ENCODE measurements at regions not wholly inside any gene's neighbourhood (a gene's known extent, or its start where the extent isn't known, plus 50 kb on each side); places are given as distances from the start of the nearest gene placed in this dataset.
"Not testable (repeated sequence)": the region's sequence is repeated elsewhere in the genome, so short reads cannot be mapped to it uniquely, and the experiment has no call there.

GRCh38 chr15:44846156-44846555 is 109.8 kb downstream of the TRIM69 start:
- intact Hi-C loops (cut with micrococcal nuclease); H3K4me1 ChIP-seq (ENCODE audit: insufficient read depth, low read length); H3F3A ChIP-seq (ENCODE audit: low read length, unreplicated experiment); H2AFZ ChIP-seq (ENCODE audit: low read length); H3K27me3 ChIP-seq (ENCODE audit: low read length); BruUV-seq (replicated peaks); H3K9me3 ChIP-seq (ENCODE audit: low read length); H3K4me2 ChIP-seq (ENCODE audit: low read length); H3K27ac ChIP-seq (ENCODE audit: low read length); H4K20me1 ChIP-seq (ENCODE audit: low read length); H3K79me2 ChIP-seq (ENCODE audit: low read length); H3K4me3 ChIP-seq (ENCODE audit: low read length); H3K9me2 ChIP-seq (replicated peaks; ENCODE audit: low read length); CTCF ChIA-PET; ATAC-seq; H3K36me3 ChIP-seq (ENCODE audit: low read depth, low read length); H3K9ac ChIP-seq (ENCODE audit: low read length); DNase-seq: not testable (repeated sequence)
- POLR2A ChIA-PET (ENCODE audit: unreplicated experiment): interaction anchor here (0.7 kb wide), 1 partner anchor 48 kb away, joined by 3 read pairs; no protein-coding TSS in a partner anchor

- H3K27me3 ChIP-seq (ENCODE audit: low read length); H3F3A ChIP-seq (ENCODE audit: low read length, unreplicated experiment); ATAC-seq; H3K36me3 ChIP-seq (ENCODE audit: low read depth, low read length); H2AFZ ChIP-seq (ENCODE audit: low read length); BruUV-seq (replicated peaks); POLR2A ChIA-PET (ENCODE audit: unreplicated experiment); H3K4me2 ChIP-seq (ENCODE audit: low read length); DNase-seq; H4K20me1 ChIP-seq (ENCODE audit: low read length); H3K4me1 ChIP-seq (ENCODE audit: insufficient read depth, low read length); H3K79me2 ChIP-seq (ENCODE audit: low read length); H3K9me2 ChIP-seq (replicated peaks; ENCODE audit: low read length); H3K9me3 ChIP-seq (ENCODE audit: low read length); intact Hi-C loops (cut with micrococcal nuclease); H3K9ac ChIP-seq (ENCODE audit: low read length); H3K4me3 ChIP-seq (ENCODE audit: low read length); CTCF ChIA-PET; H3K27ac ChIP-seq (ENCODE audit: low read length): not testable (repeated sequence)
Measured at GRCh38 chr15:44847555-44847954, 108.9 kb upstream of the TERB2 start.

GRCh38 chr15:44848859-44849258 is 107.6 kb upstream of the TERB2 start:
- H3K9me2 ChIP-seq (replicated peaks; ENCODE audit: low read length); H3K4me2 ChIP-seq (ENCODE audit: low read length); H4K20me1 ChIP-seq (ENCODE audit: low read length); H3K4me1 ChIP-seq (ENCODE audit: insufficient read depth, low read length); H3K4me3 ChIP-seq (ENCODE audit: low read length); intact Hi-C loops (cut with micrococcal nuclease); H3K36me3 ChIP-seq (ENCODE audit: low read depth, low read length); BruUV-seq (replicated peaks); DNase-seq; H2AFZ ChIP-seq (ENCODE audit: low read length); H3K9ac ChIP-seq (ENCODE audit: low read length); H3K27ac ChIP-seq (ENCODE audit: low read length); CTCF ChIA-PET; ATAC-seq; H3K27me3 ChIP-seq (ENCODE audit: low read length); H3F3A ChIP-seq (ENCODE audit: low read length, unreplicated experiment); H3K79me2 ChIP-seq (ENCODE audit: low read length); H3K9me3 ChIP-seq (ENCODE audit: low read length); POLR2A ChIA-PET (ENCODE audit: unreplicated experiment): not testable (repeated sequence)

- H3K27me3 ChIP-seq (ENCODE audit: low read length); H3K27ac ChIP-seq (ENCODE audit: low read length); ATAC-seq; H3K4me3 ChIP-seq (ENCODE audit: low read length); H3K9ac ChIP-seq (ENCODE audit: low read length); H2AFZ ChIP-seq (ENCODE audit: low read length); CTCF ChIA-PET; H3F3A ChIP-seq (ENCODE audit: low read length, unreplicated experiment); H3K79me2 ChIP-seq (ENCODE audit: low read length); H3K9me3 ChIP-seq (ENCODE audit: low read length); H3K36me3 ChIP-seq (ENCODE audit: low read depth, low read length); BruUV-seq (replicated peaks); H3K4me2 ChIP-seq (ENCODE audit: low read length); H3K4me1 ChIP-seq (ENCODE audit: insufficient read depth, low read length); H4K20me1 ChIP-seq (ENCODE audit: low read length); DNase-seq; H3K9me2 ChIP-seq (replicated peaks; ENCODE audit: low read length); POLR2A ChIA-PET (ENCODE audit: unreplicated experiment): not testable (repeated sequence)
- intact Hi-C loops (cut with micrococcal nuclease): loop anchor here (5.0 kb wide), 2 partner anchors 72 to 187 kb away; no protein-coding TSS in a partner anchor
Measured at GRCh38 chr15:44849701-44850403, 106.6 kb upstream of the TERB2 start.

All from PC-3 (cell line).